HG03439 (cell line): ENCODE measurements at regions not wholly inside any gene's neighbourhood (a gene's known extent, or its start where the extent isn't known, plus 50 kb on each side); places are given as distances from the start of the nearest gene placed in this dataset.

ENCODE experiments used
- ATAC-seq: cut with Tn5 transposase; IDR thresholded peaks from one replicate; pipeline ENCODE4 v1.9.1; 2021; ENCODE audit warnings: mild to moderate bottlenecking, moderate library complexity; ENCODE audit not compliant: unreplicated experiment

DNA sequence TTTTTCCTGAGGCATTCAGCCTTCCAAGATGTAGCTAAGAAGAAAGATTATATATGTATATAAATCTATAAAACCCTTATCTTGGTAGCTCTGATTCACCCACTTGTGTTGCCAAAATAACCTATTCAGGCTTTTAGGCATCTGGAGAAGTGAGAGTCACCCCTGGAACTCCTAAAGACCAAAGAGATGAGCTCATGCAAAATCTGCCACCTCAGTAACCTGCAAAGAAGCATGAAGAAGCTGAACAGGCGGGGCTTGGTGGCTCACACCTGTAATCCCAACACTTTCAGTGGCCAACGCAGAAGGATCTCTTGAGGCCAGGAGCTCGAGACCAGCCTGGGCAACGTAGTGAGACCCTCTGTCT, 393.7 kb downstream of the FOXO1 start:
- no peak for ATAC-seq

DNA sequence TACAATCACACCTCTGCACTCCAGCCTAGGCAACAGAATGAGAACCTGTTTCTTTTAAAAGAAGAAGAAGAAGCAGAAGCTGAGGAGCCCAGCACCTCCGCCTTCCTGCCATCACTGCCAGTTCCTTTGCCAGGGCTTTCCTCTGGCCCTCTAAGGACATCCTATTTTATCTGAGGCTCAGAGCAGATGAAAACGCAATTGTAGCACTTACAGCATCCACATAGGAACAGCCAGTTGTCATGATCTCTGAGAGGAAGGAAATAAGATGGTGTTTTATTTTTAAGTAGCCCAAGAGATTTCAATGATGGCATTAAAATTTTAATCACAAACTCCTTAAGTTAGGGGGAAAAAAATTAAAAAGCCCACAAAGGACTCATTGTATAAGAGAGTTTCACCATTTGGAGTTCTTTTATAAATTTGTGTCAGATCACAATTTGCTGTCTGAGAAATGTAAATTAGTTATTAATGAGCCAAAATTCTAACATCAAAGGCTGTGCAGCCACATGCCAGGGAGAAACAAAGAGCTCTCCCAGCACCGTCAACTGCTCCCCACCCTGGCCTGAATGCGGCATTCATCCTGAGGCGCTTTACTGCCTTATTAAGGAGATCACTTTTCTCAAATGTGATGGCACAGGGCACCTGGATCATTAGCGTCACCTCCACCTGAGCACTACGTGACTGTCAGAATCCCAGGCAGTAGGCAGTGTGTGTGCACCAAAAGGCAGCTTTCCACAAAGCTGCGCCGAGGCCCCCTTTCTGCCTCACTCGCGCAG, 393.0 kb downstream of the FOXO1 start:
- no peak for ATAC-seq

DNA sequence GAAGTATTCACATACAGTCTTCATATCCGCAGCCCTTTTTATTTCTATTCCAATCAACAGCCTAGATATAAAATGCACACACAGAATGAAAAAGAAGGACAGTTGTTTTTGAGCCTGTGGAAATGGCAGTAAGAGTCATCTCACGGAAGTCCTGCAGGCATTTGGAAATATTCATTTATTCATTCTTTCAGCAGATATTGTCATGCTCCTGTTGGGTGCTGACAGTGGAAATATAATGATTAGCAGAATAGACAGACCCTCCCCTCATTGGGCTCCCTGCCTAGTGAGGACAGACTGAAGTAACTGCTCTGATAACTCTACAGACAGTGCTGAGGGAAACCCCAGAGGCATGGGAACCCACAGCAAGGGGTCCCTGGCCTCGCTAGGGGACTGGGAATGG, 392.3 kb downstream of the FOXO1 start:
- no peak for ATAC-seq

DNA sequence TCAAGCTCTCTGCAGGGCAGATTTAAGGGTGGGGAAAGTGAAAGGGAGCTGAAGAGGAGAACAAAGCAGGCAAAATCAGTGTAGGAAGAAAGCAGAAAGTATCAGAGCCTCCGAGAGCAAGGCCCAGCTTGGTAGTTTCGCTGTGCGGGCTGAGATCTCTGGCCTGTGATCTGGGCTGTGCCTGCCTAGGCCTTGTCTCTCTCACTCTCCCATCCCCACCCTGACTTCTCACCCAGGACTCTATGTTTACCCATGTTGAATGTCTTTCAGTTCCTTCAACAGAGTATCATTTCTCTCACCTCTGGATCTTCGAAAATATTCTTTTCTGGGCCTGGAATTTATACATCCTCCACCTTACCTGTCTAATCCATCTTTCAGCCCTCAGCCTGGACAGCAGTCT, 391.3 kb downstream of the FOXO1 start:
- ATAC-seq = no peak

DNA sequence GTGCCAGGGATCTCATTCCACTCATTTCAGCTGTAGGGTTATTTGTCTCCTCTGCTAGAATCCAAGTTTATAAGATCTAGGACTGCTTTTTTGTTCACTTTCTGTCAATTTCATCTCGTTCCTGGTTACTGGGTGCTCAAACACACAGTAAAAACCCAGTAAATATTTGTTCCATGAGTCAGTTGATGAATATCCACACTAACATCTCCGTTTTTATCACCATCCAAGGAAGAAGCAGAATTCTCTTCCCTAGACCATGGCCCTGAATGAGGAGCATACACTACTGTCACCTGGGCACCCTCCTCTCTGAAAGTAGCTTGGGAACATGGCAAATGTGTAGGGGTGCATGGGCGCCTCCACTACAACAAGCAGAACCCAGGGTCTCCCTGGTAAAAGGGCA, 390.8 kb downstream of the FOXO1 start:
- ATAC-seq = no peak

DNA sequence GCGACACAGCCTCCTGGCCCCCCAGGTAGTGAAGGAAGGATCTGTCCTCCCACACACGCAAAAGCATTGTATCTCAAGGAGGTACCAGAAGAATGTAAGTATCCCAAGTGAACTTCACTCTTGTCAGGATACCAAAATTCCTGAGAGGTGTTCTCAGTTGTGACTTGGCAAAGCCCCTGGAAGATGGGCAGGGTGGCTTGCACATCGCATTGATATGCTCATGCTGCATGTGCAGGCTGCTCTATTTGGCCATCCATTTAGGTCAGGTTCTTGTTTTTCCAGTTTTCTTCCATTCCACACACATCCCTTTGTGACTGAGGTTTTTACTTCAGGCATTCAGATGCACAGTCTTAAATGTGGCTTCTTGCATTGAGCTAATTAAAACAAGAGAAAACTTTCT, 382.8 kb downstream of the FOXO1 start:
- no peak for ATAC-seq

DNA sequence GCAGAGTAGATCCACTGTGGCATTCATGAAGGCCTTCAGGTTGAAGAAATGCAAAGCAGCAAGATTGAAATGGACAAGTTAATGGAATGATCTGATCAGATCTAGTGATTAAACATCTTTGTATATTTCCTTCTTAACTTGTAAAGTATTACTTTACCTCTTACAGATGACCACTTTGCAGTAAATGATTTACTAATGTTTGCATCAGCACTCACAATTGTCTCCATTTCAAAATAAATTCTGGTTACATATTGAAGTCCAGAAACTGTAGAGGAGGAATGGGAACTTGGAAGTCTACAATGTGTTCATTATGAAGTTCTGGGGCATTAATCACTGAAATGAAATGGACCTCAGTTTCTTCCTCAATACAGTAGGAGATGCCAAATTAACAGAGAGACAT, 380.8 kb downstream of the FOXO1 start:
- ATAC-seq = no peak

DNA sequence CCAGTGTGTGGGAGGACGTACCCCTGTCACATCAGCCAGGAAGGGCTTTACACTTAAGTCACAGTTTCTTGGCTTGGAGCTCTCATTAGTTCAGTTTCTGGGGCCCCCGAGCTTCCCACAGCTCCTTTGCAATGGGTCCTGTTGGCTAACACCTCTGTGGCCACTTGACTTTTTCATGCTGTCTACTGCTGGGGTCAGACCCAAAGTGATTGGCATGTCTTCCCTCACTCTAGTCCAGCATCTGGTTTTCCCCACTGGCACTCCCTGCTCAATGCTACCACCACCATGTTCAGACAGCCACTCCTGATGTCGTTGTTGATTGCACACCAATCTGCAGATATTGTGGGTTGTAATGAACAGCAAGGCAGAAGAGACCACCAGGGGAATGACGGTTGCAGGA, 379.0 kb downstream of the FOXO1 start:
- no peak for ATAC-seq

DNA sequence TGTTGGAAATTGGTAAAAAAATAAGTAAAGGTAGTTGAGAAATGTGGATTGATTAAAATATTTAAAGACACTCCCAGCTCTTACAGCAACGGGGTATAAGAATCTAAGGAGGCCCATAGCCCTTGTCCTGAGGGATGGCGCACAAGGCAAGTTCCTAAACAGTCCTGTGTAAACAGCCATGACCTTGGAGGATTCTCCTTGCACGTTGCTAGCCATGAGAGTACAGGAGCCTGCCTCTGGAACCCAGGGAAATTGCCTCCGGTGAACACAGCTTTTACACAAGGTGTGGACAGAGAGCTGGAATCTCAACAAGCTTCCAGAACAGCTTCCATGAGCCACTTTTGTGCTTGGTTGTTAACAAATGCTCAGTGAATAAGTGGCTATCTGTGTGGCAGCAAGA, 378.2 kb downstream of the FOXO1 start:
- no peak for ATAC-seq

DNA sequence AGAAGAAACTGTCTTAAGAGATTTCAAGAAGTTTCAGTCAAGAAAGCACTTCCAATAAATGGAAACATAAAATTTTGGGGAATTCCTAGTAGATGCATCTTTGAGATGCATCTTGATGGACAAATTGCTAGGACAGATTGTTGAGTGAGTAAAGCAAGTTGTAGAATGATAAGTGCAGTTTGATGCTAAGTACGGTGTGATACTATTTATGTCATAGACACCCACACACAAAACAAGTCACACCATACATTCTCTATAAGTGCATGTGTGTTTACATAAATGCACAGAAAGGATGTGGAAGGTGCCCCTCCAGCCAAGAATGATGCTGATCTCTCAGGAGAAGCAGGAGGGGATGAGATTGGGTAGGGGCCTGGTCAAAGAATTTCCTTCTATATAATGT, 375.7 kb downstream of the FOXO1 start:
- no peak for ATAC-seq

DNA sequence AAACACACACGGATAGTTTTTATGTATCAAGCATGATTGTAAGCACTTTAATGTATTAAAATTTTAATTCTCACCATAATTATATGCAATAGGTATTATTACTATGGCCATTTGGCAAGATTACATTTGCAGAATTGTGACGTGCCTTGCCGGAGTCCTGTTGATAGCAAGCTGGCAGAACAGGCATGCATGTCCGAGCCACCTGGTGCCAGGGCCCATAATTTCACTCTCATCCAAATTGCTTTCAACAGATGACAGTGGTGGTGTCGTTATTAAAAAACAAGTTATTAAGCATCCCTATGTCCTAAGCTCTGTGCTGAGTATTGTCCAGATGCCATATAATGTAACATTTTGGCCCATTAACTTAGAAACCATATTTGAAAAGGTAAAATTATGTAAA, 374.3 kb downstream of the FOXO1 start:
- ATAC-seq = no peak

DNA sequence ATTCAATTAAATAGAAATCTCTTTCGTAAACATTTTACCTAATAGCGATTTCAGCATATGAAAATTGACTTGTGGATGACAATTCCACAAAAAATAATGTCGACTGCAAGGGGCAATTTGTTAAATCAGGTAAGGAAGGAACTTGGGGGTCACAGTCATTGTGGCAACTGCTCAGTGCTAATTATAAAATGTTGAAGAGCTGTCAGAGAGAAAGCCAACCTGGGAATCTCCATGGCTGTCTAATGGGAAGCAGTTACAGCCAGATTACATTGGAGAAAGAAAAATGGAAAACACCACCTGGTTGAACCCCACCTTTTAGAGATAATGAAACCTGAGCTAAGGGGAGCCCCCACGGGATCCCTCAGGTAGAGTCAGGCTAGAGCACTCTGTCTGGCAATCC, 373.9 kb downstream of the FOXO1 start:
- no peak for ATAC-seq

DNA sequence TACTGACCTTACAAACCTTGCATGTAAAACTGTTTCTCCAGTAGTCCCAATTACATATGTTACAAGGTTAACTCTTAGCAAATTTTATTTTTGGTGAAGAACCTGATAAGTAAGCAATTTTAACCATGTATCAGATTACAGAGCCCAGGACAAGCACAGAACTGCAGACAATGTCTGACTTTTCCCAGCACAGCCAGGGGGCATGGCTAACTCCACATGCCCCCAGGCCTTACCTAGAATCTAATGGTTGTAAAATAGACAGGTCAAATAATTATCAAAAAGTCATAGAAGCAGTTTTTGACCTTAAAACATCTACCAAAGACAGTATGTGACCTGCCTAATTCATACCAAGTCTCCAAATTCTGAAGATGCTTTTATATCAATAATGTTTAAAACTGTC, 364.1 kb downstream of the FOXO1 start:
- no peak for ATAC-seq

DNA sequence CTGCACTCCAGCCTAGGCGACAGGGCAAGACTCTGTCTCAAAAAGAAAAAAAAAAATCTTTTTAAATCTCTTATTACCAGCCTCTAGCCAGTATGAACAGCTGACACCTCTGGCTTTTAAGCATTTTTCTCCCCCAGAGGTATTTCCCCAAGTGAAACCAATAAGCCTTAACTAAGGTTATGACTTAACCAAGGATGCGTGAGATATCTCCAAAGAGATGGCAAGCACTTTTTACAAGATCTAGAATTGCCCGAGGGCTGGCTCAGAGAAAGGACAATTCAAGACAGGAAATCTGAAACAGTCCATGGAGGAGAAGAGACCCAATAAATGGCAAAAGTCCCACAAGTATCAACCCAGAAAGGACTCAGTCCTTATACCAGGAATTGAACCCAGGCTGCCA, 362.1 kb downstream of the FOXO1 start:
- ATAC-seq = no peak

DNA sequence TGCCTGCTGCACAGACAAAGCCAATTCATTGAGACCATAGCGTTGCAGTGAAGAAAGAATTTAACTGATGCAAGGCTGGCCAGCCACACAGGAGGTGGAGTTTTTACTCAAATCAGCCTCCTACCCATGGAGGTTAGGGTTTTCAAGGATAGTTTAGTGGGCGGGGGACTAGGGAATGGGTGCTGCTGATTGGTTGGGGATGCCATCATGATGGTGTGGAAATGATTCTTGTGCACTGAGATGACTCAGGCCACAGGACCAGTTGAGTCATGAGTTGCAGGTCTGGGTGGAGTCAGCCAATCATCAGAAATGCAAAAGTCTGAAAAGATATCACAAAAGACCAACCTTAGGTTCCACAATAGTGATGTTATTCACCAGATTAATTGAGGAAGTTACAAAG, 359.6 kb downstream of the FOXO1 start:
- ATAC-seq = no peak

DNA sequence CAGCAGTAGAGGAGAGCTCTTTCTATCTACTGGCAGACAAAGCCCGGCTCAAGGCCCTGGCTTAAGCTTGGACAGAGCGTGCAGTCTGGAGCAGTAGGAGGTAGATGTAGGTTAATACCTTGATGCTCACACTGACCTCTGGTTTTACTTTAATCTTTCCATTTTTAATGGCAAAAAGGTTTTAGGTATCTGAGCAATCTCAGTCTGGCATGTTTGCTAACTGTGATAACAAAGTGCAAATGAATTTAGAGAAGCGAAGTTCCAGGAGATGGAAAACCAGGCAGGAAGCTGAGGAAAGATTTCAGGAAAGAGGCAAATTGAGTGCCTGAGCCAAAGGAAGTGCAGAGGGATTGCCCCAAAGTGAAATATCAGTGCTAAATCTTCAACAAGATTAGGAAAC, 356.6 kb downstream of the FOXO1 start:
- no peak for ATAC-seq

DNA sequence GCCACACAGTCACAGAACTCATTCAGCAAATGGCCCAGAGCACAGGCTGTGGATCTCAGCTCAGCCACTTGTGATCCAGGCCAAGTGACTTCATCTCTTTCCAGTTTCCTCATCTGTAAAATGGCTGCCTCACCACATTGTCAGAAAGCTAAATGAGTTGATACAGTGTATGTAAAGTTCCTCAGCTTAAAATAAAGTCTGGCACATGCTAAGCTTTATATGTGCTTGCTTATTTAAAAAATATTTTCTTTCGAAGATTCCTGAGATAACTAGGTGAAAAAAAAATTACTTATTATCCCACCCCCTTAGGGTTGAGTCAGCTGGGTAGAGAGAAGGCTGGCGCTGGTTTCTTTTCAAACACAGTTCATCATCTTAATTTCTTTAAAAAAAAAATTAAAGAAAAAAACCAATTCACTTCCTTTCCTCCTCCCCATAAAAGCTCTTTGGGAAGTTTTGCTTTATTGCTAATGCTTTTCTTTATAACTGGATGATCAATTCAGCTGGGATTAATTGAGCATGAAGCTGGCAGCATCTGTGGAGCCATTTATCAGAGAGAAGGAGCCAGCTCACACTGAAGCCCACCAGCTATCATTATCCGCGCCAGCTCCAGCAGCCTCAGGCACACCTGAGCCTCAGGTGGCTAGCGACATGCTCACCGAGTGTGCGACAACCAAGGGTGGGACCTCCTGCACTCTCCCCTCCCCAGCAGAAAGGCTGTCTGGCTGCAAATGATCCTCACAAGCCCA, 354.9 kb downstream of the FOXO1 start:
- no peak for ATAC-seq

DNA sequence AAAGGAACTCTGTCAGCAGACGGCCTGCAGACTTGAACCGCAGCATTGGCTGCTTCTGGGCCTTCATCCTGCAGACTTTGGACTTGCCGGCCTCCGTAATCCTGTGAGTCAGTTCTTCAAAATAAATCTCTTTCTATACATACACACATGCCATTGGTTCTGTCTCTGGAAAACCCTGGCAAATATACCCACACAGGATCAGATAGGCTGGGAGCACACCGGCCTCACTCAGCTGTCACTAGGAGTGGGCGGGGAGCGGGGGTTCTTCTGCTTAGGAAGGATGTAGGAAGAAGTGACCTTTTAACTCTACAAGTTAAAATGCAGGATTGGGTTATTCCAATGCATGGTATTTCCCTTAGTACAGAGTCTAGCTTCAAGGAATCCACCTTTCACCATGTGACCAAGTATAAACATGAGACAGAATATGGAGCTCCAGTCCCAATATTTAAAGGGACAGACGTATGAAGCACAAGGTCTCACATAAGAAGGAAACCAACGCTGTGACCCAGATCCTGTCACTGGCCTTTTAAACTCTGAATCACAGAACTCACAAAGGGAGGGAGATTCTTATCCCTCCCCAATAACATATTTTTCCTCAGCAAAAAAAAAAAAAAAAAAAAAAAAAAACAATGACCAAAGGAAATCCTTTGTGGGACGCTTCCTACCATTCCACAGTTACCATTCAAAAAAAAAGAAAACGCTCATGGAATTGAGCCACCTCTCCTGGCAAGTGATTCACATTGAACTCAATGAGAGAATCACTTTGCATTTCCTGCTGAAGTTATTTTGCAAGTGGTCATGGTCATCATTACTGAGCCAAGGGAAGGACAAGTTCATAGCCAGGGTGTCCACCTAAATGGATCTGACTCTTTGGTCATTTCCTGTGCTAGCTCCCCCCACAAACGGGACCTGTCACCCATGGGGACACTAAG, 352.9 kb downstream of the FOXO1 start:
- ATAC-seq = no peak

DNA sequence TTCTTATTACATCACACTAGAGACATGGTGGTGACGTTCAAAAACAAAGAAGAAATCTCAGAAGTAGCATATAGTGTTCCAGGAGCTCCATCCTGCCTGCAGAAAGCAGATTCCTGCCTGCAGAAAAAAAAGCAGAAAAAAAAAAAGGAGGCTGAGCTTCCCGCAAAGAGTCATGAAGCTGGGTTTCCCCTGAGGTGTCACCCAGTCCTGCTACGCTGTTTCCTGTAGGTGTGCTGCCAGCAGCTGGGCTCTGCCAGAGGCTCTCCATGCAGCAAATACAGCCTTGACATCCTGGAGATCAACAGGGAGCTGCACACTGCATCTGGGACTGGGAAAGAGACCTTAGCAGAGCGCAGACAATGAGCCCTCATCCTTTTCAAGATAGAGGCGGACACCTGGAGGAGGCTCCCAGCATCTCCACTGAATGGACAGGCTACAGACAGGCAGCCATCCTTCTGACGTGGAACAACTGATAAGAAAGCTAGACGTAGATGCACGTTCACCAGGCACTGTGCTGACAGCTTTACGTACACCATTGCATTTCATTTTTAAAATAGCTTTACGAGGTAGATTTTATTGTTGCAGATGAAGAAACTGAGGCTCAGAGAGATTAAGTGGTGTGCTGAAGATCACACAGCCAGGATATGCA, 350.9 kb downstream of the FOXO1 start:
- no peak for ATAC-seq

DNA sequence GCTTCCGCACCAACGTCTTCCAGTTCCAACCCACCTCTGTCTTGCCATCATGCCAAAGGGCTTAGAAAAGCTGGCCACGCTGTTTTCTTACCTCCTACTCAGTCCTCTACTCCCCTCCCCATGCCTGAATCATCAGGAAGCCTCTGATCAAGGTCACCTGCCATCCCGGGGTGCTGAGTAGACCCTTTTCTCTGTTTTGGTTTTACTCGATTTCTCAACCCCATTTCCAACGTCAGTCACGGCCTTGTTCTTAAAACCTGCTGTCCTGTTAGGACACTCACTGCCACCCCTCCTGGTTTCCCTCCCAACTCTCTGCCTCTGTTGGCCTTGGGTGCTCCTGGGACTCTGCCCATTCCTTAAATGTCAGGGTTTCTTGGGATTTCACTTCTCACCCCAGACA, 350.1 kb downstream of the FOXO1 start:
- no peak for ATAC-seq

DNA sequence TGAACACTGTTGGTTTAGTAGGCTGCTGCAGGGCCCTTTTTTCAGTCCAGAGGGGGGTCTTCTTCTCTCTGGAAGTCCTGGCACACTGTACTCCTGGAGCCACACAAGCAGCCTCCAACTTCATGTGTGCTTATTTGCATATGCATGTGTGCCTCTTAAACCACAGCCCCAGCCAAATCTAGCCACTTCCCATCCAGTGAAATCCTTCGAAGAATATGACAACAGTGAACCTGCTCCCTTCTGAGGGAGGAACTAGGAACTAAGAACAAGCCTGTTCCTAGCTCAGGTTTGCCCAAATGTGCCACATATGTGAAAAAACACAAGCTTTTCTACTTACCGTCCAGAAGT, 348.5 kb downstream of the FOXO1 start:
- no peak for ATAC-seq
